LNCAP (cell line): ENCODE measurements at regions not wholly inside any gene's neighbourhood (a gene's known extent, or its start where the extent isn't known, plus 50 kb on each side); places are given as distances from the start of the nearest gene placed in this dataset.

Experiments used
- CTCF ChIP-seq: fragments of 450-650 bp; IDR thresholded peaks from 2 replicates; pipeline ENCODE4 v1.5.1; 2017; ENCODE audit warnings: mild to moderate bottlenecking

GRCh38 chr12:47352067-47352466 lies 272.3 kb upstream of the AMIGO2 start:
- no peak for TF ChIP-seq CTCF

GRCh38 chr12:47351526-47351925 lies 271.8 kb upstream of the AMIGO2 start:
- no peak for TF ChIP-seq CTCF

- TF ChIP-seq CTCF: no peak
Observed at GRCh38 chr12:47350062-47350408, 270.3 kb upstream of the AMIGO2 start.

- no peak for TF ChIP-seq CTCF
Observed at GRCh38 chr12:47349137-47350061, 269.6 kb upstream of the AMIGO2 start.

GRCh38 chr12:47348206-47348605 lies 268.4 kb upstream of the AMIGO2 start:
- TF ChIP-seq CTCF: no peak

- TF ChIP-seq CTCF: no peak
Observed at GRCh38 chr12:47346251-47347019, 266.7 kb upstream of the AMIGO2 start.

- no peak for TF ChIP-seq CTCF
Observed at GRCh38 chr12:47343684-47344567, 264.2 kb upstream of the AMIGO2 start.
